ENCODE measurements at regions not wholly inside any gene's neighbourhood (a gene's known extent, or its start where the extent isn't known, plus 50 kb on each side); places are given as distances from the start of the nearest gene placed in this dataset.

DNA sequence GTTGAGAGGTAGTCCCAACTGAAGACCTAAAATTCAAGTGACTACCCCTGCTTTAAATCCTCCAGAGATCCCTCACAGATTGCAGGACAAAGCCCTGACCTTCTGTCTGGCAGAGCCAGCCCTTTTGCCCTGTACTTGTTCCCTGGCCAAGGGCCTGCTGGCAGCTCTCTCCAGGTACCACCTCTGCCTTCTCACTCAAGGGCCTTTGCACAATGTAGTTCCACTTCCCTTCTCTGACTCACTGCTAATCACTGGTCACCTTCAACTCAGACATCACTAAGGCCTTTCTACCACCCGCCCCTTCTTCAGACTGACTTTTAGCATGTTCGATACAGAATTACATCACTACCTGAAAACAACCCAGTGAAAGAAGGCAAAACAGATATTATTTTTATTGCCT lies 411.0 kb downstream of the TMEM182 start:
- Histone ChIP-seq H3K27me3 (ENCODE audit: control insufficient read depth, insufficient read depth, low read length) (no peaks in the 10 kb centered on the region), H3K4me1 (ENCODE audit: control insufficient read depth, insufficient read depth, low read length) (no peaks in the 10 kb centered on the region), H3K36me3 (ENCODE audit: control insufficient read depth, insufficient read depth, low read length) (no peaks in the 10 kb centered on the region), H3K27ac (ENCODE audit: low read length) (no peak overlapping the region), H3K9me3 (ENCODE audit: control insufficient read depth, insufficient read depth, low read depth, low read length) (no peaks in the 10 kb centered on the region), H3K4me3 (ENCODE audit: low read depth in 2 of 2, low read length in 2 of 2) (no peak overlapping the region)
- CTCF ChIA-PET = no interaction called here
- intact Hi-C loops (cut with micrococcal nuclease; ENCODE audit: unreplicated experiment) (no loop called here), in situ Hi-C loops (cut with HindIII; ENCODE audit: low pct_unique_long_range_greater_than_20kb, low sequenced_read_pairs) (no loop called here)
- no peak for TF ChIP-seq POLR2AphosphoS5 (IDR thresholded peaks at IDR 0.05; ENCODE audit: low read depth, low read length)
- TF ChIP-seq, protein P1, sequence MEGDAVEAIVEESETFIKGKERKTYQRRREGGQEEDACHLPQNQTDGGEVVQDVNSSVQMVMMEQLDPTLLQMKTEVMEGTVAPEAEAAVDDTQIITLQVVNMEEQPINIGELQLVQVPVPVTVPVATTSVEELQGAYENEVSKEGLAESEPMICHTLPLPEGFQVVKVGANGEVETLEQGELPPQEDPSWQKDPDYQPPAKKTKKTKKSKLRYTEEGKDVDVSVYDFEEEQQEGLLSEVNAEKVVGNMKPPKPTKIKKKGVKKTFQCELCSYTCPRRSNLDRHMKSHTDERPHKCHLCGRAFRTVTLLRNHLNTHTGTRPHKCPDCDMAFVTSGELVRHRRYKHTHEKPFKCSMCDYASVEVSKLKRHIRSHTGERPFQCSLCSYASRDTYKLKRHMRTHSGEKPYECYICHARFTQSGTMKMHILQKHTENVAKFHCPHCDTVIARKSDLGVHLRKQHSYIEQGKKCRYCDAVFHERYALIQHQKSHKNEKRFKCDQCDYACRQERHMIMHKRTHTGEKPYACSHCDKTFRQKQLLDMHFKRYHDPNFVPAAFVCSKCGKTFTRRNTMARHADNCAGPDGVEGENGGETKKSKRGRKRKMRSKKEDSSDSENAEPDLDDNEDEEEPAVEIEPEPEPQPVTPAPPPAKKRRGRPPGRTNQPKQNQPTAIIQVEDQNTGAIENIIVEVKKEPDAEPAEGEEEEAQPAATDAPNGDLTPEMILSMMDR (IDR thresholded peaks at IDR 0.05) = no peak
- no peak for TF ChIP-seq TCF7L2 (IDR thresholded peaks at IDR 0.05; ENCODE audit: low read depth, low read length)
- no peak for TF ChIP-seq SIN3A (IDR thresholded peaks at IDR 0.05; ENCODE audit: borderline replicate concordance, insufficient read depth, low read depth, low read length)
- TF ChIP-seq, protein P2, sequence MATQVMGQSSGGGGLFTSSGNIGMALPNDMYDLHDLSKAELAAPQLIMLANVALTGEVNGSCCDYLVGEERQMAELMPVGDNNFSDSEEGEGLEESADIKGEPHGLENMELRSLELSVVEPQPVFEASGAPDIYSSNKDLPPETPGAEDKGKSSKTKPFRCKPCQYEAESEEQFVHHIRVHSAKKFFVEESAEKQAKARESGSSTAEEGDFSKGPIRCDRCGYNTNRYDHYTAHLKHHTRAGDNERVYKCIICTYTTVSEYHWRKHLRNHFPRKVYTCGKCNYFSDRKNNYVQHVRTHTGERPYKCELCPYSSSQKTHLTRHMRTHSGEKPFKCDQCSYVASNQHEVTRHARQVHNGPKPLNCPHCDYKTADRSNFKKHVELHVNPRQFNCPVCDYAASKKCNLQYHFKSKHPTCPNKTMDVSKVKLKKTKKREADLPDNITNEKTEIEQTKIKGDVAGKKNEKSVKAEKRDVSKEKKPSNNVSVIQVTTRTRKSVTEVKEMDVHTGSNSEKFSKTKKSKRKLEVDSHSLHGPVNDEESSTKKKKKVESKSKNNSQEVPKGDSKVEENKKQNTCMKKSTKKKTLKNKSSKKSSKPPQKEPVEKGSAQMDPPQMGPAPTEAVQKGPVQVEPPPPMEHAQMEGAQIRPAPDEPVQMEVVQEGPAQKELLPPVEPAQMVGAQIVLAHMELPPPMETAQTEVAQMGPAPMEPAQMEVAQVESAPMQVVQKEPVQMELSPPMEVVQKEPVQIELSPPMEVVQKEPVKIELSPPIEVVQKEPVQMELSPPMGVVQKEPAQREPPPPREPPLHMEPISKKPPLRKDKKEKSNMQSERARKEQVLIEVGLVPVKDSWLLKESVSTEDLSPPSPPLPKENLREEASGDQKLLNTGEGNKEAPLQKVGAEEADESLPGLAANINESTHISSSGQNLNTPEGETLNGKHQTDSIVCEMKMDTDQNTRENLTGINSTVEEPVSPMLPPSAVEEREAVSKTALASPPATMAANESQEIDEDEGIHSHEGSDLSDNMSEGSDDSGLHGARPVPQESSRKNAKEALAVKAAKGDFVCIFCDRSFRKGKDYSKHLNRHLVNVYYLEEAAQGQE (IDR thresholded peaks at IDR 0.05; ENCODE audit: insufficient read depth in 1 of 2, low read depth in 2 of 2, low read length in 1 of 2) = no peak
- no TSS peak for BruUV-seq (replicated peaks)
- POLR2A ChIA-PET = no interaction called here
- DNase-seq (ENCODE audit: low read depth, low spot score) (no peak), ATAC-seq (no peak)

DNA sequence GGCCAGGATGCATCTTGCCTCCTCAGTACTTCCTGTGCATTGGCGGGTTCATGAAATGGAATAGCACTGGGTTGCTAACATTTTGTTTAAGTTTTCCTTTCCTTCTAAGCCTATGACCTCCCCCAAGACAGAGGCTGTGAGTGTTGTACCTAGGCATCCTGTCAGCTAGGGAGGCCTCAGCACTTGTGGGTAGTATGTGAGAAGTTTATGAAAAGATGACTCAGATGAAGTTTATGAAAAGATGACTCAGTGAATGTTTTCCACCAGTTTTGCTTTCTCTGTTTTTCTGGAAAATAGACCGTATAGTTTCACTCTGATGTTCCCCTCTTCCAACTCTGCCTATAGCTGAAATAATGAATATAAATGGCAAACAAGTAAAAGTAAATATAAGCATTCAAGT lies 412.9 kb downstream of the TMEM182 start:
- Histone ChIP-seq H3K36me3 (ENCODE audit: control insufficient read depth, insufficient read depth, low read length) (no peaks in the 10 kb centered on the region), H3K27ac (ENCODE audit: low read length) (no peak overlapping the region), H3K27me3 (ENCODE audit: control insufficient read depth, insufficient read depth, low read length) (no peaks in the 10 kb centered on the region), H3K4me3 (ENCODE audit: low read depth in 2 of 2, low read length in 2 of 2) (no peak overlapping the region), H3K4me1 (ENCODE audit: control insufficient read depth, insufficient read depth, low read length) (no peaks in the 10 kb centered on the region), H3K9me3 (ENCODE audit: control insufficient read depth, insufficient read depth, low read depth, low read length) (no peaks in the 10 kb centered on the region)
- in situ Hi-C loops (cut with HindIII; ENCODE audit: low pct_unique_long_range_greater_than_20kb, low sequenced_read_pairs) (no loop called here), intact Hi-C loops (cut with micrococcal nuclease; ENCODE audit: unreplicated experiment) (no loop called here)
- no TSS peak for BruUV-seq (replicated peaks)
- POLR2A ChIA-PET = no interaction called here
- TF ChIP-seq POLR2AphosphoS5 (IDR thresholded peaks at IDR 0.05; ENCODE audit: low read depth, low read length) = no peak
- TF ChIP-seq, protein P2 (IDR thresholded peaks at IDR 0.05; ENCODE audit: insufficient read depth in 1 of 2, low read depth in 2 of 2, low read length in 1 of 2) = no peak
- TF ChIP-seq SIN3A (IDR thresholded peaks at IDR 0.05; ENCODE audit: borderline replicate concordance, insufficient read depth, low read depth, low read length) = no peak
- TF ChIP-seq TCF7L2 (IDR thresholded peaks at IDR 0.05; ENCODE audit: low read depth, low read length) = no peak
- TF ChIP-seq, protein P1 (IDR thresholded peaks at IDR 0.05) = no peak
- ATAC-seq (no peak), DNase-seq (ENCODE audit: low read depth, low spot score) (no peak)
- CTCF ChIA-PET = no interaction called here

Measured in Panc1 (cell line).